GM21576 (cell line): ENCODE measurements at regions not wholly inside any gene's neighbourhood (a gene's known extent, or its start where the extent isn't known, plus 50 kb on each side); places are given as distances from the start of the nearest gene placed in this dataset.

Source experiments
- ATAC-seq: cut with Tn5 transposase; IDR thresholded peaks from one replicate; pipeline ENCODE4 v1.9.1; 2021; ENCODE audit warnings: mild to moderate bottlenecking, moderate library complexity; ENCODE audit not compliant: unreplicated experiment

DNA sequence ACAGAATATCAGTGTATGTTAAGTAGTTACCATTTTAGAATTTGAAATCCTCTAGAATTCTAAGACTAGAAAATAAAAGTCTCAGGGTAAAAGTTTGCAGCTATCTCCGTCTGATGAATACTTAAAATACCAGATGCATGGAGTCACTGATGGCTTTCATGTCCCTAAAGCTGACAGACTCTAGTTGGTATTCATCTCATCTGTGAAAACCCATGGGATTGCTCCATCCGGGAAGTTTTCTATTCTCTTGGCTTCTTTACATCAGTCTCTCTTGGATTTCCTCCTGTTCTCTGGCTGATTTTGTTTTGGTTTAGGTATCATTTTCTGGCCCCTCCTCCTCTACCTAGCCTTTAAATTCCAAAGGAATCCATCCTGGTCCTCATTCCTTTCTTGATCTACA is 465.6 kb upstream of the POU3F3 start:
- ATAC-seq = no peak

DNA sequence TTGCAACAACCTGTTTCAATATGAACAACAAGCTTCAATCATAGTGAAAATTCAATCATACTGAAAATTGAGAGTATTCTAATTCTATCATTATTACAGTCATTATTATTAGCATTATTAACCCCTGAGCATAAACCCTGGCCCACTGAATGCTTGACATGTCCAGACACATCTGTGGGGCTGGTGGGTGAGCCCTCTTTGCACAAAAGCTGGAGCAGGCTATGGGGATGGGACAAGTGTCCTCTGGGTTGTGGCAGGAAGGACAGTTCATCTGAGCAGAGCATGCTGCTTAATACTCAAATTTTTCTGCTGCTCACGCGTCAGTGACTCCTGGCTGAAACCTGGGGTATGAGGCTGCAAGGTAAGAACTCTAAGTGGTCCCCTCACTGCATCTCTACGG is 451.1 kb upstream of the POU3F3 start:
- ATAC-seq = no peak

DNA sequence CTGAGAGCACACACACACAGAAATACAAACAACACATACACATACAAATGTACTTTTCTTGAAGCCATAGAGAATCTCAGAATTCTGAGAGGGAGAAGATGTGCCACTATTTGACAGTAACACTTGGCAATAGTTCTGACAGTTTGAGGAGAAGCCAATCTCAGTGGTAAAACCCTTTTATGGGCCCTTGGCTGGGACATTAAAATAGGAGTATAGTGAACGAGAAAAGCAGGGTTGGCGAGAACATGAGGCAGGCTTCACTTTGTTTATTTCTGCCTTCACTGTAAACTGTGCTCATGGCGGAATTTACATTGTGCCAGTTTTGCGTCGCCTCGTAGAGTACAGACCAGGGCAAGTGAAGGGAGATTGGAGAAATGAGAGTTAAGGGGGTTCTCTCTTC is 449.4 kb upstream of the POU3F3 start:
- ATAC-seq = no peak

DNA sequence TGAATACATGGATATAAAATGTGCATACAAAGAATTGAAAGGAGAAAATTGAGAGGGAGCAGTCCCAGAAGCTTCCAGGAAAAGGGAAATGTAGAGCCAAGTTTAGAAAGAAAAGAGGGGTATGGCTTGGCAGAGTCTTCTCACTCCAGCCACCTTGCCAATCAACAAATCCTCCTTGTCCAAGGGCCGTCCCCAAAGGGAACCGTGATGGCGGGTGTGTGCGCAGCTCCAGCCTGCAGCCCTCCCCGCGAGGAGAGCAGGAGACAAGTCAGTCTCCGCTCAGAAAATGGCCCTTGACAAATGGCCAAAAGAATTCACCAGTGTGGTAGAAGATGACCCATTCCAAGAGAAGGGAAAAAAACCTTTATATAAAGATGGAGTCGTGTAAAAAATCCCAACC is 448.3 kb upstream of the POU3F3 start:
- no peak for ATAC-seq

DNA sequence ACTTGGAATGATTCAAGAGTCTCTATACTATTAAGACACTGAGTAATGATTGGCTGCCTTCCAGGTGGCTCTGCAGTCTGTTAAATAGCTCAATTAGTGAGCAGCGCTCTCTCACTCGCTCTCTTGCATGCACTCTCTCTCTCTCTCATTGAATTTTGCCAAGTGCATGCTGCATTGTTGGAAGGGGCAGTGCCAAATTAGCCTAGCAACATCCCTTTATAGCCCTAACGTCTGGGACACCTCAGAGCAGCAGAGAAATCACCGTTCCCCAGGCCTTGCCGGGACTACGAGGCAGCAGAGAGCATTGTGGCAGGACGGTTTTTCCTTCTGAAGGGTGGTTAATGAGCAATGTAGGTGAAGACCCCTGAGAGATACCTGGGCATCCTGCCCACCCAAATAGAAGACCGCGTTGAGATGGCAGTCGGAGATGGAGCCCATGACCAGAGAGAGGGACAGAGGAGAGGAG is 447.6 kb upstream of the POU3F3 start:
- no peak for ATAC-seq

DNA sequence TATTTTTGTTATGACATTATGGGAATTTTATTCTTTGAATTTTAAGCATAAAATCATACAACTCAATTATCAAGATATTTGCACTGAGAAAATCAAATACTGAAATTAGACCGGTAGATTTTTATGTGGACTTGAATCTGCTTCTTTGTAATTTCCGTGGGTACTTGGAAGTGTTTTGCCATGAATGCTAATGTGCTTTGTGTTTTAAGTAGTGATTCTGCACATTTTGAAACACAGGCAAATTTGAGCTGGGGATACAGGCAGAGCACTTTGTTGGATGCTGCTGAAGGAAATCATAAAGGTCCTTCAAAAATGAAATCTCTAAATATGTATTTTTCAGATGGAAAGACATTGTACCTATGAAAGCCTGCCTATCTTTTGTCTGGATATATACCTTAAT is 446.3 kb upstream of the POU3F3 start:
- ATAC-seq = no peak

DNA sequence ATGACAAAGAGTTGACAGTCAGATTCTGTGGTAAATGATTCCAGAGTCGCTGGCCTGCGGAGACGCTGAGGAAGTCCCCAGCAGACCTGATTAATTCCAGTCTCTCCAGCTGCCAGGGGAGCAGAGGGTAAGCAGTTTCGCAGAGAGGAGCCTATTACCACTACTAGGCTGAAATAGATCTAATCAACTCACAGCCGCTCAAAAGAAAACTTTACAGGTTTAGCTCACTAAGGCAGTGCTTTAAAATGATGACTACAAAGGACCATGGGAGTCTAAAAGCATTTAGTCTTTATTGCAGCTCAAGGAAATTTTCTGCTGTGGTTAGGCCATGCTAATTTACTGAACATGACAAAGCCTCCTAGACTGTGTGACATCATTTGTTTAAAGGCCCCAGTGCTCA is 445.6 kb upstream of the POU3F3 start:
- ATAC-seq = no peak

DNA sequence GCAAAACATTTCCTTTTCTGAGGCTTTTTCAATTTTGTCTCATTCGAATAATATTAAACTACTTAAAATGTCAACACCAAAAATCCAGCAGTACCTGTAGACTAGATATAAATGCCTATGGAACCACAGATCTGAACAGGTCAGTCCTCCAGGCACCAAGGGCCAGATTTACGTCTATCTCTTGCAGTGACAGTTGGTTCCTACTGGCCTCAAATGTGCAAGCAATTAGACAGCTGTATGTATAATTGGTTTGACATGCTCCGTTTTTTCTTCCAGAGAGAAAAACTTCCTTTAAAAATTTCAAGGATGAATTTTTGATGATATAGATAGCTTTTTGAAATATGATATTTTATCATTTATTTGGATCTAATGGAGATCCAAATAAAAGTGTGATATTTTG is 443.8 kb upstream of the POU3F3 start:
- no peak for ATAC-seq

DNA sequence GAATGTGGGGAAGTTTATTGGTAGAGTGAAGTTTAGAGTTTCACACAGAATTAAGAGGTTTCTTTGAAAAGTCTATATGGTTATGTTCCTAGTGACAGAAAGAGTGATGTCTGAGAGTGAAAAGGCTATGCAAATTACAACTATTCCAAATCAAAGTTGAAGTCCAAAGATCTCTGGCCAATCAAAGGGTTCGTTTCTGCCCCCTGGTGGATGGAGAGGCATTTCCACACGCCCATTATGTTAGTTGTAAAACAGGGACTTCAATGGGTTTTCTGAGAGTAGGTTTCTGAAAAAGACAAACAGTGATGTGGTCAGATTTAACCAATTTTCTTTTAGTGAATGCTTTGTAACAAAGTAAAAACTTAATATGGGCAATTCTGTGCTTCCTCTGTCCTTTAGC is 441.5 kb upstream of the POU3F3 start:
- ATAC-seq = no peak

DNA sequence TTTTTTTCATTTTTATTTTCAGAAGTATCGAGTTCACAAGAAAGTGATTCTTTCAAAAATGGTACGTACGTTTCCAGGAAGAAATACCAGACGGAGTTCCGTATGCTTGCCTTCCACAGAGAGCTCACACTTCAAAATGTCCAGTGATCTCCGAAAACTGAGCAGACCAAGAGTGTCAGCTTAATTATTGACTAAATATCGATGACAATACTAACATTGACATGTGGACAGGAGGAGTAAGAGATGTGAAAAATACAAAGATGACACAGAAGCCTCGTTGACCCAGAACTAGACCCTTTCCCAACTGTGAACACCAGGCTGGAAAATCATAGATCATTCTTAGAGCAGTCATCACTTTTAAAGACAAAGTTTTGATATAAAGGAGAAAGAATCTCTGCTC is 440.0 kb upstream of the POU3F3 start:
- no peak for ATAC-seq

DNA sequence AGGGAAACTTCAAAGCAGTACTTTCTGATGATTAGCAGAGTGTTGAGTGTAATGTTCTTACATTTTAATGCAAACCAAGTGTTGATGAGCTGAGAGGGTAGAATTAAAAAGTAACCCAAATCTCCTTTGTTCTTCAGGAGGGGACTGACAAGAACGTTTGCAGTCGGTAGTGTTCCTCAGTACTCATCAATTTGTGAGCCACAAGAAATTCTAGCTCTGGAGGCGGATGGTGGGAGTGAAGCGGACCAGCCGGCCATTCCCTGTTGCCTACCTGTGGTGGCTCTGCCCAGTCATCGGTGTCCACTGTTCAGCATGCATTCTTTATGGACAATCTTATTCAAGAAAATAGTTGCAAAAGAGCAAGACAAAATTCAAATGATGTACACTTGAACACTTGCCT is 438.6 kb upstream of the POU3F3 start:
- no peak for ATAC-seq

DNA sequence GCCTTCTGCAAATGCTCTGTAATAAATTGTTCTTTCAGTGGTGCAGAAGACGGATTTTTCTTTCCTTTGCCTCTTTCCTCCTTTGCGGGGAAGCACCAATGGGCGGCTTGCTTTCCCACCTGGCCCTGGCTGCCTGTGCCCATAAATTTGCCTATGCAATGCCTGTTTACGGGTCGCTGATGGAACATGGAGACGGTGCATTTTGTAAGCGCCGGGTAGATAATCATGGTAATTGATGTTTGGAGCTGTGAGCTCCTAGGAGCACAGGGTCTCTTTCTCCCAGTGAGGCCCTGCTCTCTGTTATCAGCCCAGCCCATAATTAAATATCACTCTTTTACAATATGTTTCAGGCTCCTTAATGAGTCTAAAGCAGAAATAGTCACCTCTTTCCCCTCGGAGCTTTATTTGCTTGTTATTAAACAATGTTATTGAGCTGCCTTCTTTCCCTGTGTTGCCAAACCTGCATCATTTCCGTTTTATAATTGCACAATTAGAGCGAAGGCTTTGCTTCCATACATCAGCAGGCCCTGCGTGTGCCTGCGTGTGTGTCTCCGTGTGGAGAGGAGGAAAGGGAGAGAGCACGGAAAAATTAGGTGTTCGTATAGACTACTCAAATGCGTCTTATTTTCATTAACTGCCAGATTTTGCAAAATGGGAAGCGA is 437.4 kb upstream of the POU3F3 start:
- no peak for ATAC-seq

DNA sequence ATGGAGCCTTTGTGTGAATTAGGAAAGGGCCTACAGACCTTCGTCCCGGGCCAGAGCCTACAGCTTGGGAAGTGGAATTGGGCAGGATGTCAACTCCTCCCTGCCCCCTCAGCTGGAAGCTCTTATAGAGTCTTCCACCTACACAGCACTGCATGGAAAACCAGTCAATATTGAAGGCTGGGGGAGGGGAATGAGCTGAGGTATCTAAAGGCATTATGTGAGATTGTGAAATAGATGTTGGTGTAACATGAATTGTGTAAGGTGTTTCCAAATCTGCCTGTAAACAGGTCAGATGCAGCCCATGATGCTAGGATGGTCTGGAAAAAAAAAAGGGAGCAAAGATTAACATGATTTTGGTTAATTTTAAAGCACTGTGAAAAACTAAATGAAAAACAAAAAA is 433.5 kb upstream of the POU3F3 start:
- ATAC-seq = no peak

DNA sequence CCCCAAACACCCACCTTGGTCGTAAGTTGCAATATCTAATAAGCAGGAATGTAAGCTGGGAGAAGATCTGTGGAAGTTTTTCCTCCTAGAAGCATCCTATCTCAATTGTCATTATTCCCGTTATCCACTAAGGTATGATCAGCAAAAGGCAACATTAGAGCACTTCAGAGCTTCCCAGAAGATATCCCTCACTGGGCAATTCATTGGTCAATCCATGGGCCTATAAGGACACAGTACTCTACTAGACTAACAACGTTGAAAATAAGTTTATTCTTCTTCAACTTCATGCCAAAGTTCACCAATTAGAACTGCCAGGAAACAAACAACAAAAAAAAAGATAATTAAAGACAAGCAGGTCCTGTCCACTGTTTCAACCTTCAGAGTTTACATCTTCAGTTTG is 433.0 kb upstream of the POU3F3 start:
- ATAC-seq = no peak

DNA sequence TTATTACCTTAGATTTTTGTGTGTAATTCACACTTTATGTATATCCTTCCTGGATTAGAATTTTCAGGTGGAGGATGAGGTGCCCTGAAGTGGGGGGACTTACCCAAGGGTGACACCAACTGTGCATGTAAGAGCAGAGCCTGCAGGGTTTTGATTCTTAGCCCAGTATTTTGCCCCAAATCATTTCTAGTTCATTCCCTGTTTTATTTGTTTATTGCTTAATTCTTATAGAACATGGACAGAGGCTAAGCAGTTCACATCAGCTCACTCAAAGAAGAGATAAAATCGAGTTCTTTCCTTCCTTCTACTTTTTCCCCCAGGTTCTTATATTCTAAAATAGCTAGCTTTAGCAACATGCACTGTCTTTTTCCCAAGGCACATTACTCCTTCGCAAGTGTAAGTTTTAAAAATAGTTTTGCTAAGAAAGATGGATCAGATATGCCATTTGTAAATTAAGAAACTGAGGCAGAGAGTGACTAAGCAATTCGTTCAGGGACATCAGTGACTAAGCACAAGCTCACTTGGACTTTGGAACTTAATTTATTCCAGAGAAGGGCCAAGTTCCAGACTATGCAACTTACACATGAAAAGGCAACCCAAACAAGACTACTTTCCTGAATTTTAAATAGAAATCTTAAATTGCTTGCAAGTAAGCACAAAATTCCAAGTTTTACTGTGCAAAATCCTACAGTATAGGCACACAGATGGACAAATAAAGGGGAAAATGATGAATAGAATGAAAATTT is 427.9 kb upstream of the POU3F3 start:
- ATAC-seq = no peak

DNA sequence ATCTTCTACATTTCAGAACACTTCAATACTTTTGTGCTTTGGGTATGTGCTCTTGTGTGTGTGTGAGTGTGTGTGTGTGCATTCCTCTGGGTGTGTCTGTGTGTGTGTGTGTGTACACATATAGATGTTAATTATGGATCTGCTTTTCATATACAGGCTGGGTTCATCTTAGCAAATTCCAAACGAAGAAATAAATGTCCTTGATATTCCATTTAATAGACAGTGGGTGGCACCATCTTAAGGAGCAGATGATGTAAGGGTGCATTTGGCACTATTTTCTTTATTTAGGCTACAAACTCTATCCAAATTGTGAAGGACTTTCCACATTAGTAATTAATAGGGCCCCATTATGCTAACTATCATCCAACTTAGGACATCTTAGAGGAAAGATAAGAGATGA is 425.8 kb upstream of the POU3F3 start:
- ATAC-seq = no peak

DNA sequence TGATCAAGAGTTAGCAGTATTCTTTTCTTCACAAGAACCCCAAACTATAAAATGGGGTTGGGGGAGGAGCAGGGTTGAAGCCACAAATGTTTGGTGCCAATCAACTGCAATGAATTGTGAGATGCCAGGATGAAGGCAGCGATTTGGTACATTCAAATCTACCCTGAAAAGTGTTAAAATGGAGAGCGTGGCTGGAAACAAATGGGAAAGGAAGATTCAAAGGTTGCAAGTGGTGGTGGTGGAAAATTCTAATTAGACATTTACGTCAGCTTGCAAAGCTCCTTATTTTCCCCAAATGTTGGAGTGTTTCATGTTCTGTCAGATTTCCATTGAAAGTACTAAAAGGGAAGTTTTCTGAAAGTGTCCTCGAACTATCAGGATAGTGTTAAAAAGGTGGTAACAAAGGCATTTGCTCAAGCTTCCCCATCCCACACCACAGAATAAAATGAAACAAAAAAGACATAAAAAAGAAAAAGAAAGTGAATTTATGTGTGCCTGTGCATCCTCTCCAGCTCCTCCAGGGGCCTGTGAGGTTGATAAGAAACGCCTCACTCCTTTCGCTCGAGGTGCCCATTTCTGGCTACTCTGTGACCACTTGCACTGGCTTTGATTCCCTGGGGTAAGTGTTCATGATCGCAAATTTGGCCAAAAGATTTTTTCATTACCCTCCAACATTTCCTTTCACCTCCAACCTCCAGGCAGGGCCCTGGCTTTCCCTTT is 424.1 kb upstream of the POU3F3 start:
- no peak for ATAC-seq

DNA sequence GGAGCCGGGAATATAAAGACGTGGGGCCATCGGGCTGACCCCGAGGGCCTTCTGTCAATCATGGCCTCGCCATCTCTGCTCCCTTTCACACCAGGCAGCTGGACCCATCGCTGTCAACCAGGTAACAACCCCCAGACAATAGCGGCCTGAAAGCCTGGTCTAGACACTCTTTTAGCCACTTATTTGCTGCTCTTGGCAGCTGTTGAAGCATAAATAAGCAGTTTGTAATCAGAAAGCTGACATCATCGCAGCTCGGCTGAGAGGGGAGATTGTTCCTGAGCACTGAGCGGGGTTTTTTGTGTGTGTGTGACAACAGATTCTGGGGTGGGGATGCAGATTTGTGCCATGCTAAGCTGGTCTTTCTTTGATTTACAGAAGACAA is 423.6 kb upstream of the POU3F3 start:
- ATAC-seq = no peak

DNA sequence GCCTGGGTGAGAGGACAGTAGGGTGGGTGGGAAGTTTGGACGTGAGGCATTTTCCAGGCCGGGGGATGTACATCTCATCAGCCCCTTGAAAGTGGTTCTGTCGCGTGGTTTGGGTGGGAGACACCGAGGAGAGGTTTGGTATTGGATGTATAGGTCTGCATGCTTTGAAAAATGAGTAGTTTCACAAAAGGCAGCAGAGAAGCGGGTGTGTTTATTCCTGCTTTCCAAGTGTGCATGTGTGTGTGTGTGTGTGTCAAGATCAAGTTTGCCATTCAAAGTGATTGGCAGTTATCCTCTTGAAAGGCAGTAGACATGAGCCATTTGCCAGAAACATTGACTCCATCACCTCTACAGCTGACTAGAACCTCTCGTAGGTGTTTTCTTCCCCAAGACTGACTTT is 423.1 kb upstream of the POU3F3 start:
- no peak for ATAC-seq

DNA sequence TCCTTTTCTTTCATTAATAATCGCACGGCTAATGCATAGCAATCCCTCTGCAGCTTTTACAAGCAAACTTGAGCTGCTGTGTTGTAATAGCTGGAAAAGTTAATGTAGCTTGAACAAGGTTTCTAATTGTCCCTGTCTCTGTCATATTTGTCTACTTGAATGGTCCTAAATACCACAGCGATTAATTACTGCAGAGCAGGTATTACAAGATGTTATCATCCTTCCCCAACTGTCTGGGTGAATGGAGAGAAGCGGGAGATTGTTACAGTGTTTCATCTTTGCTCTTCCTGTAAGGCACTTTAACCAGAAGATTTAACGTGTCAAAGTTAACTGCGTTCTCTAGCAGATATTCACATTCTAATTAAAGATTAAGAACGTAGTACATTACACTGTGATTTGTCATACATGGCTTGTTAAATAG is 422.2 kb upstream of the POU3F3 start:
- no peak for ATAC-seq

DNA sequence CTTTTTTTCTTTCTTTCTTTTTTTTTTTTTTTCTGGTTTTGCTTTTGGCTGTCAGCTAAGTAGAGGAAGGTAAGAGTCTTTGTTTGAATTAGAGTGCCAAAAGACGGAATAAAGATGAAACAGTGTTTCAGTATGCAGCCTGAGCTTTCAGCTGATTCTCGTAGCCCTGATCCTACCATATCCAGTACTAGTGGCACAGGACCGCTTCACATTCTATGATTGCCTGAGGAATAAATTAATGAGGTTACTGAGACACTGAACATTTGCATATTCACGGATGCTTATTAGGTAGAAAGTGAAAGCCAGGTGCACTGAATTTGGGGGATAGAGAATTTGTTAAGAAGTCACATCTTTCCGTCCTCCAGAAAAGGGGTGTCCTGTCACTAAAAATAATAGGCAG is 421.5 kb upstream of the POU3F3 start:
- no peak for ATAC-seq

DNA sequence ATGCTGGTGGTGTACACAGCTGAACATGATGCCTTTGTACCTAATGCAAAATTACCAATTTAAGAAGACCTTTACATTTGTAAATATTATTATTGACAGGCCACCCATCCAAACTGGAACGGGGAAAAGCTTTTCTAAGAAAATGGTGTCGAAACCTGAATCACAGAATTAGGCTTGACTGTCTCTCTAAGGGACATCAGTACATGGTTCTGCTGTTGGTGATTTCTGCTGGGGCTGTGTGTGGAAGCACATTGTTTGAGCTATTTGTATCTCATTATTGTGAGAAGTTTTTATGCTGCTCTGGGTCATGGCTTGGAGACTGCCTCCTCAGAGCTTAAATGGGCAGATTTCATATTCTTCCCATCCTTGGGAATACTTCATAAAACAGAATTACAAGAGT is 420.9 kb upstream of the POU3F3 start:
- ATAC-seq = no peak
